Ascending aorta (tissue), 2 donors: ENCODE measurements at regions not wholly inside any gene's neighbourhood (a gene's known extent, or its start where the extent isn't known, plus 50 kb on each side); places are given as distances from the start of the nearest gene placed in this dataset.
A peak's percentile ranks its signal among the peaks of the same experiment; 100 is the strongest.

Source experiments
- DNase-seq, 2 donors: peaks; one replicate each; pipeline ENCODE4 v3.0.0-alpha.2; 2019; ENCODE audit warnings: low spot score in 2 of 2
- H3K27ac ChIP-seq, 2 donors: fragments of 200-600 bp; sonication (generic); one replicate each; pipeline ENCODE4 v1.5.1; 2016 to 2017; ENCODE audit warnings: mild to moderate bottlenecking in 1 of 2
- H3K27me3 ChIP-seq: fragments of 200-600 bp; sonication (generic); one replicate; pipeline ENCODE4 v1.5.1; 2017
- H3K36me3 ChIP-seq, 2 donors: fragments of 200-600 bp; sonication (generic); one replicate each; pipeline ENCODE4 v1.5.1; 2016
- H3K4me1 ChIP-seq, 2 donors: fragments of 200-600 bp; sonication (generic); one replicate each; pipeline ENCODE4 v1.5.1; 2016 to 2017; ENCODE audit warnings: mild to moderate bottlenecking in 1 of 2
- H3K4me3 ChIP-seq, 2 donors: fragments of 200-600 bp; sonication (generic); one replicate each; pipeline ENCODE4 v1.5.1; 2016 to 2017; ENCODE audit warnings: mild to moderate bottlenecking in 1 of 2
- H3K9me3 ChIP-seq, 2 donors: fragments of 200-600 bp; sonication (generic); one replicate each; pipeline ENCODE4 v1.5.1; 2016
- intact Hi-C: fragments of 100-400 bp; cut with DNase I; formaldehyde crosslinking; loops from one replicate; pipeline ENCODE4 v1.15.1; 2023
- TF ChIP-seq, protein P1 (sequence below), 3 experiments: fragments of 200-600 bp in 2 of 3; fragments of 450-650 bp in 1 of 3; sonication (generic) in 2 of 3; IDR thresholded peaks; one replicate each; pipeline ENCODE4 v1.5.1; 2016 to 2019; ENCODE audit warnings: antibody characterized with exemption in 3 of 3, mild to moderate bottlenecking in 1 of 3, moderate library complexity in 1 of 3

DNA sequence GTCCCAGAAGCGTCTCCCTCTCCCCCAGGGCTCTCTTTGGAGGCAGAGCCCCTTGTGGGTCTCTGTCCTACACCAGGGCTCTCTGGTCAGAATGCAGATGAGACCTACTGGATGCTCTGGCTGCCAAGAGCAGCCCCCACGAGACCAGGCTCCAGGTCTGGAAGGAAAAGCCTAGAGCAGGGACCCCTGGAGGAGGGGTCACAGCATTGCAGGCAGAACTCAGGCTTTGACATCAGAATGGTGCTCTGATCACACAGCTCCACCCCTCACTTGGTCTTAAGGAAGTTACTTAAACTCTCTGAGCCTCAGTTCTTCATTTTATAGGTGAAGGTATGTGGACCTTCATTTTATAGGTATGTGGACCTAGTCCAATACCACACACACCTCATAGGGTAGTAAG is 83.1 kb downstream of the ARL6IP4 start:
- Histone ChIP-seq H3K27me3 (no peaks in the 10 kb centered on the region), H3K4me3 (no peak overlapping the region), H3K27ac (peak overlapping the region; percentile 75 to 94), H3K4me1 (peaks cover 29 to 58% of the 10 kb centered on the region in 2 donors), H3K9me3 (no peaks in the 10 kb centered on the region), H3K36me3 (no peaks in the 10 kb centered on the region)
- TF ChIP-seq, protein P1, sequence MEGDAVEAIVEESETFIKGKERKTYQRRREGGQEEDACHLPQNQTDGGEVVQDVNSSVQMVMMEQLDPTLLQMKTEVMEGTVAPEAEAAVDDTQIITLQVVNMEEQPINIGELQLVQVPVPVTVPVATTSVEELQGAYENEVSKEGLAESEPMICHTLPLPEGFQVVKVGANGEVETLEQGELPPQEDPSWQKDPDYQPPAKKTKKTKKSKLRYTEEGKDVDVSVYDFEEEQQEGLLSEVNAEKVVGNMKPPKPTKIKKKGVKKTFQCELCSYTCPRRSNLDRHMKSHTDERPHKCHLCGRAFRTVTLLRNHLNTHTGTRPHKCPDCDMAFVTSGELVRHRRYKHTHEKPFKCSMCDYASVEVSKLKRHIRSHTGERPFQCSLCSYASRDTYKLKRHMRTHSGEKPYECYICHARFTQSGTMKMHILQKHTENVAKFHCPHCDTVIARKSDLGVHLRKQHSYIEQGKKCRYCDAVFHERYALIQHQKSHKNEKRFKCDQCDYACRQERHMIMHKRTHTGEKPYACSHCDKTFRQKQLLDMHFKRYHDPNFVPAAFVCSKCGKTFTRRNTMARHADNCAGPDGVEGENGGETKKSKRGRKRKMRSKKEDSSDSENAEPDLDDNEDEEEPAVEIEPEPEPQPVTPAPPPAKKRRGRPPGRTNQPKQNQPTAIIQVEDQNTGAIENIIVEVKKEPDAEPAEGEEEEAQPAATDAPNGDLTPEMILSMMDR (IDR thresholded peaks at IDR 0.05): peak in 1 of 3 experiments; percentile 11
- no peak for DNase-seq
- intact Hi-C loops: loop anchor here (2.0 kb wide), 2 partner anchors 51 to 87 kb away; partner anchors contain the start of gene PITPNM2

DNA sequence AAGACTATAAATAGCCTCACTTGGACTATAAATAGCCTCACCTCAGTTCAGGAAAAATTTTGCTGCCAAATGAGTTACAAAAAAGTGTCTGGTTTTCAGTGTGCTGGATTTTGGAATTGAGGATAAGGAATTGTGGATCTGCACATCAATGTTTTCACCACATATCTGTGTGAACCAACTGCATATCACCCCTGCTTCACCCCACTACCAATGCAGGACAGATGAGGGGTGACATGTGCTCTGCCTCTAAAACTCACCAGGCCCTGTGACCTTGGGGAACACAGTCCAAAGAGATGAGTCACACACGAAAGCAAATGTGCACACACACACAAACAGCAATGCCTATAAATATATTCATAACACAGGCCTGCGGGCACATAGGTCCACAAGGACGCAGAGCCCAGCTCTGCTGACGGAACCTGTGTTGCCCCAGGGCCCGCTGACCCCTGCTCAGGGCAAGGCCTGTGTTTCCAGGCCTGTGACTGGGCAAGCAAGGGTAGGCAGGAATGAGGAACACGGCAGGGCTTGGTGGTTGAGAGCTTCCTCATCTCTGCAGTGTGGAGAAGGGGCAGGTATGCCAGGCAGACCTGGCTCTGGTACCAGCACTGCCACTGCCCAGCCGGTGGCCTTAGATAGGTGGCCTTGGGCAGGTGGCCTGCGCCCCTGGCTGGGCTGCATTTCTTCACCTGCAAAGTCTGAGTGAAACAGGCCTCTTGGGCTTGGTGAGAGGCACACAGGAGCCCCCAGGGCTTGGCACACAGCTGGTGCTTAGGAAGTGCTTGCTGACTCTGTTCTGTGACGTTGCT is 82.4 kb downstream of the ARL6IP4 start:
- peak; percentile 53 to 83 for DNase-seq
- intact Hi-C loops: loop anchor here (2.0 kb wide), 2 partner anchors 52 to 88 kb away; partner anchors contain the start of gene PITPNM2
- peaks cover 29 to 58% of the 10 kb centered on the region in 2 donors for H3K4me1 ChIP-seq

GRCh38 chr12:123061441-123062205 is 81.1 kb downstream of the ARL6IP4 start:
- Histone ChIP-seq H3K4me3 (no peak overlapping the region), H3K27ac (peak overlapping the region in 1 of 2 donors; percentile 94), H3K27me3 (no peaks in the 10 kb centered on the region), H3K4me1 (peaks cover 29 to 56% of the 10 kb centered on the region in 2 donors), H3K9me3 (no peaks in the 10 kb centered on the region), H3K36me3 (no peaks in the 10 kb centered on the region)
- intact Hi-C loops: loop anchor here (2.0 kb wide), 2 partner anchors 53 to 89 kb away; partner anchors contain the start of gene PITPNM2
- TF ChIP-seq, protein P1 (IDR thresholded peaks at IDR 0.05): no peak
- no peak for DNase-seq

More for the DNA sequence above, 82.4 kb downstream of the ARL6IP4 start:
- Histone ChIP-seq H3K4me3 (no peak overlapping the region), H3K27me3 (no peaks in the 10 kb centered on the region), H3K36me3 (no peaks in the 10 kb centered on the region), H3K9me3 (no peaks in the 10 kb centered on the region), H3K27ac (peak overlapping the region; percentile 75 to 94)
- TF ChIP-seq, protein P1 (IDR thresholded peaks at IDR 0.05): no peak

DNA sequence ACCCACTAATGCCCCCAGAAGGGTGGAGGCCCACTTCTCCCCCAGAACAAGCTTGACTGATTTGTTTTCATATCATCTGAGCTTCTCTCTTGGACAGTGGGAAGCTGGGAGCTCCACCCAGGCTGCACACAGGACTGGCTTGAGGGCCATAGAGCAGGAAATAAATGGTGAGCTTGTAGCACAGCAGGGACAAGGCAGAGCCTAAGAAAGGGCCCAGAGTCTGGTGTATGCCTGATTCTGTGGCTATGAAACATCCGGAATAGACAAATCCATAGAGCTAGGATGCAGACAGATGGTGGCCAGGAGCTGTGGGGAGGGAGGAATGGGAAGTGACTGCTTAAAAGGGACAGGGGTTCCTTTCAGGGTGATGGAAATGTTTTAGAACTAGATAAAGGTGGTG is 79.0 kb downstream of the ARL6IP4 start:
- TF ChIP-seq, protein P1 (IDR thresholded peaks at IDR 0.05): no peak
- intact Hi-C loops: loop anchor here (5.0 kb wide), 1 partner anchor 38 kb away; no protein-coding TSS in a partner anchor
- H3K27ac ChIP-seq: no peak overlapping the region
- no peaks in the 10 kb centered on the region for H3K27me3 ChIP-seq
- H3K36me3 ChIP-seq: no peaks in the 10 kb centered on the region
- DNase-seq: no peak
- no peaks in the 10 kb centered on the region for H3K9me3 ChIP-seq
- no peak overlapping the region for H3K4me3 ChIP-seq
- peaks cover 18 to 35% of the 10 kb centered on the region in 2 donors for H3K4me1 ChIP-seq

- TF ChIP-seq, protein P1 (IDR thresholded peaks at IDR 0.05): no peak
- intact Hi-C loops: loop anchor here (5.0 kb wide), 1 partner anchor 38 kb away; no protein-coding TSS in a partner anchor
- Histone ChIP-seq H3K4me1 (peaks cover 14 to 30% of the 10 kb centered on the region in 2 donors), H3K4me3 (no peak overlapping the region), H3K27ac (no peak overlapping the region), H3K27me3 (no peaks in the 10 kb centered on the region), H3K9me3 (no peaks in the 10 kb centered on the region), H3K36me3 (no peaks in the 10 kb centered on the region)
- DNase-seq: no peak
These were observed 78.5 kb downstream of the ARL6IP4 start for GRCh38 chr12:123058980-123059379.
